HG02623 (cell line): ENCODE measurements at regions not wholly inside any gene's neighbourhood (a gene's known extent, or its start where the extent isn't known, plus 50 kb on each side); places are given as distances from the start of the nearest gene placed in this dataset.

Experiments
- ATAC-seq: cut with Tn5 transposase; IDR thresholded peaks from one replicate; pipeline ENCODE4 v1.9.1; 2021; ENCODE audit warnings: moderate library complexity; ENCODE audit not compliant: unreplicated experiment

DNA sequence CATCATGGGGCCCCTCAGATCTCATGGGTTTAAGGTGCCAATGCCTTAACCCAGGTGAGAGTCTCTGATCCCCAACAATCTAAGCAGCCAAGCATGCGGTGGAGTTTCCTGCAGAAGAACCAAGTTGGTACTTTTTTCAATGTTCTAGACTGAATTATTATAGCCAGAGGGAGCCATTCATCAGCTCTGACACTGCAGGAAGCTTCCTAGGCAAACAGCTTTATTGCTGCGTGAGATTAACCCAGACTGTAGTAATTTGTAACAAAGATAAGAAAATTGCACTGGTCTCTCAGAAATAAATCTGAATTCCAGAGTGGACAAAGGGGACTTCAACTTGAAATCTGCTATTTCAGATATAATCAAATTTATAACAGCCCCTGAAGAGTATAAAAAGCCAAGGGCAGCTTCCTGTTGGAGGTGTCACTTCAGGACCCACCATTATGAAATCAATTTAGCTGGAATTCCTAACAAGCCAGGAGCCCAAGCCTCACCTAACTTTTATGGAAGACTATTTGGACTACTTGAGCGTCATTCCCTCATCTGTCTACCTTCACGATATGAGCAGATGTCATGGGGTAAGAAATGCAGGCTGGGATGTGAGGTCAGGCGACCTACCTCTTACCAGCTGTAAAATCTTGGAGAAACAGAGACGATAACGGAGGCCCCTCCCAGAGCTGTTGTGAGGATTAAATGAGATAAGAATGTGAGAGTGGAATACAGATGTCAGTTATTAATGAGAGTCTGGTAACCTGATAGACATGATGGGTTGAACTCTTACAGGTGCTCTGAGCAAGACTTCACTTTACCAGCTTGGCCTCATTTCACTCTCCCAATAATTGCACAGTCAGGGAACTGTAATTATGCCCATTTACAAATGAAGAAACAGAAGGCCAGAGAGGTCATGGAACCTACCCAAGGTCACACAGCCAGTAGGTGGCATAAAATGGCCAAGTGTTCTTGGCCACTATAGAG is 135.1 kb downstream of the RRAGC start:
- ATAC-seq: no peak

DNA sequence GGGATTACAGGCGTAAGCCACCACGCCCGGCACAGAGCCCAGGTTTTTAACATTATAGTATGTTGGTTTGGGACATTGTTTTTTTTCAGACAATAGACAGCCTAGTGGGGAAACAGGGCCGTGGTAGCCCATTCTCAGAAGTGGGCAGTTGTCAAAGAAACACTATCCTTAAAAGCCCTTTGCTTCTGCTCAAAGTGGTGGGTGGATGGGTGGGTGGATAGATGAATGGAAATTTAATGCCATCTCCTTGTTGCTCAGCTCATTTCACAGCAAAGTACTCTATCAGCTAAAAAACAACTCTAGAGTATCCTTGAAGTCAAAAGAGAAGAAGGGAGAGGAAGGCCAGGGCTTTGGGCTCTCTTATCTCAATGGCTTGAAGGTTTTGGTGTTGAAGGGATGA is 137.8 kb downstream of the RRAGC start:
- ATAC-seq: no peak

DNA sequence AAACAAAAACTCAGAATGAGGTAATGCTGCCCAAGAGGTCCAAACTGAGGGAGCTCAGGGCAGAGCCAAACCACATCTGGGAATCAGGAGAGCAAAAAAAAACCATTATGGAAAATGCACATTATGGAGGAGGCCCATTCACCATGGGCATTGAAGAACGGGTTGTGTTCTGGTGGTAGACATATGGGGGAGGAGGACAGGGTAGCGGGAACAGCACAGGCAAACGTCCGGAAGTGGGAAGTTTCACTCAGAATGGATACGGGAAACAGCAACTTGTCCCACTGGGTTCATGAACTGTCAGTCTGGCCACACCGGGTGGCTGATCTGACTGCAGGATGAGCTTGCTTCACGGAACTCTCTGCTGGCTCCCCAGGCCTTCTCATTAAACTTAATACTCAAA is 139.7 kb downstream of the RRAGC start:
- ATAC-seq: no peak

DNA sequence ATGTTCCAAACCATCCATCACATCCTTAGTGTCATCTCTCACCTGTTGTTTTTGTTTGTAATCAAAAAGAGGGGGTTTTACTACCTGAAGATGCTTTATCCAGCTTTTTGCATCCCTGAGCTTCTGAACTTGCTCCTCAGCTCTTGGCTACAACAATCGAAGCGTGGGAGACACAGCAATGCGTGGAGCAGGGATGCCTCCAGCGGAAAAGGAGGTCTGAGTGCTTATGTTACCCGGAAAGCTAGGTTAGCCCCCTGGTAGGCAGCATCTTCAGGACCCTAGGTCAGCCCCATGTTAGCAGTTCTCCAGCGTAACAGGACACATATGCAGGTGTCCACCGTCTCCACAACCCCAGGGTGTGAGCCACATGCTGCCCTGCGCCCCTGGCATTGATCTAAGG is 141.5 kb downstream of the RRAGC start:
- no peak for ATAC-seq

DNA sequence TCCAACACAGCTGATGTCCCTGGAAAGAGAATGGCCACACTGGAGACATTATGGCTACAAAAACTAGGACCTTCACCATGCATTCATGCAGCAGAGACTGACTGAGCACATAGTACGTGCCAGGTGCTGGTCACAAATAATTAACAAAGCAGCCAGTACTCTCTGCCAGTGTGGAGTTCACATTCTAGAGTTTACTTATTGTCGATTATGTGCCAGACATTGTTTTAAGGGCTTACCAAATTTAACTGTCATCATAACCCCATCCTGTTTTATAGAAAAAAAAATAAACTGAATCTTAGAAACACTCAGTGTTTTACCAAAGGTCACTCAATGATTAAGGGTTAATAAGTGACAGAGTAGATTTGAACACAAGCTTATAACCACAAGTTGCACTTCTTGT is 143.3 kb downstream of the RRAGC start:
- ATAC-seq: no peak

DNA sequence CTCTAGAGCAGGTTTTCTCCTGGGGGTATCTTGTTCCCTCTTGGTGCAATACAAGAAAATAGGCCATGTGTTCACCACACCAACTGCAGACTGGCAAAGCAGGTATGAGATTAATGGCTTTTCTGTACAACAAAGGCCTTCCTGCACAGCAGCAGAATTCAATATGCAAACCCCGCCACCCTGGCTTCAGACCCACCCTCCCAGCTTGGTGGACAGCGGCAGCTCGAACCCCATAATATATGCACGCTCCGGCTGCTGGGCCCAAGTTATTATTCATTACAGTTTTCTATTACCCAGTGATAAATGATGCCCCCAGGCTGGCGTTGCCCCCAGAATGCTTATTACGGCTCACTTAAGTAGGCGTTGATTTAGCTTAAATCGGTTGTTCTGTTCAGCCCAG is 144.2 kb downstream of the RRAGC start:
- ATAC-seq: no peak

DNA sequence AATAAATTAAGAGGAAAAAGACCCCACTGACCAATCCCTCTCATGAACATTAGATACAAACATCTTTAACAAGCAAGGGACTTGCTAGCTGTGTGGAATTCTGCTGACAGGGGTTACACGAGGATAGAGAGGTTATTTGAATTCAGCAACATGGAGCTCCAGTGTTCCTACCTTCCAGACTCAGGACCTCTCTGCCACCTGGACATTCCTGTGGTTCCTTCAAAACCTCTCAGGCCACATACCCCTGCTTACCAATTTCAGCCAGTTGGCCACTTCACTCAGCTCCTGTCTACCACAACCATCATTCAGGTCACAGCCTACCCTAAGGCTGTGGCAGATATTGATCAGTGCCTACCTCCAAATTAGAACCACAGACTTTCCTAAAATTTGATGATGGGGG is 147.5 kb downstream of the RRAGC start:
- no peak for ATAC-seq

DNA sequence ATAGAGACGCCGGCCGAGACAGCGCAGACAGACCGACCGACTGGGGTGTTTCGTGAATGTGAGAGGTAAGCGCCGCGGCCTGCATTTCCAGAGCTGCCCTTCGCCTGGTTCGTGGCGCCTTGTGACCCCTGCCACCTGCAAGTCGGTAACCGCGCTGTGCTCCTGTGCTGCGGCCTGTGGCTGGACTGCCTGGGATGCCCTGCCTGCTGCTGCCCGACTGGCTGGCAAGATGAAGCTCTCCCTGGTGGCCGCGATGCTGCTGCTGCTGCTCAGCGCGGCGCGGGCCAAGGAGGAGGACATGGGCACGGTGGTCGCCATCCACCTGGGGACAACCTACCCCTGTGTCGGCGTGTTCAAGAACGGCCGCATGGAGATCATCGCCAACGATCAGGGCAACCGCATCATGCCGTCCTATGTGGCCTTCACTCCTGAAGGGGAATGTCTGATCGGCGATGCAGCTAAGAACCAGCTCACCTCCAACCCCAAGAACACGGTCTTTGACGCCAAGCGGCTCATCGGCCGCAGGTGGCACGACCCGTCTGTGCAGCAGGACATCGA is 150.8 kb downstream of the RRAGC start:
- ATAC-seq: no peak

DNA sequence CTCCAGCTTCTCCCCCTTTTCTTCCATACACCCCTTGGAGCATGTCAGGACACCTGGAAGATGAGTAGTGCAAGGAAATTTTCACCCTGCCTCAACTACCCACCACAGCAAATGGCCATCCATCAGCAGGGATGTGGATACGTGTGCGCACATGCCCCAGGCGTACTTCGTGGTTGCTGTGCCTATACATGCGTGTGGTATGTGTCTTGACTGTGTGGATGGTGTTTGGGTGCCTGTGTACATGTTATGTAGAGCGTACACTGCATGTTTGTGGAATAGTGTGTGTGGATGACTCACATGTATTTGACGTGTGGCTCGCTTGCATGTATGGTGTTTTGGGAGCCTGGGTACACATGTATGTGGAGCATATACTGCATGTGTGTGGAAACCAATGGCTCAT is 158.5 kb downstream of the RRAGC start:
- ATAC-seq: no peak

DNA sequence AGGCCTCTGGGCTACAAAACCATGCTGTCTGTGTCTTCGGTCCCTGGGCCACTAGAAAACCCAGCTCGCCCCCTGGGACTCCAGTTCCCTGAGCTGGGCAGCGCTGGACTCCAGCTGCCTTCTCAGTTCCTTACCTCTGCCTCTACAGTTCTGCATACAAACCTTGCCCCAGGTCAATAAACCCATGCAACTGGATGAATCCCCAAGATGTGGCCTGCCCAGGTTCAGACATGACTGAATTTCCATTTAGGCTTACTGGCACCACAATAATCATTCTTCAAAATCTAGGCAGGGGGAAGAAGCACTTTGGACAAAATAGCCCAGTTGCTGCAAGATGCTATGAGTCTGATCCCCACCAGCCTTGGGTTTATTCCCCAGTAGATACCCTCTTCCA is 159.5 kb downstream of the RRAGC start:
- no peak for ATAC-seq

DNA sequence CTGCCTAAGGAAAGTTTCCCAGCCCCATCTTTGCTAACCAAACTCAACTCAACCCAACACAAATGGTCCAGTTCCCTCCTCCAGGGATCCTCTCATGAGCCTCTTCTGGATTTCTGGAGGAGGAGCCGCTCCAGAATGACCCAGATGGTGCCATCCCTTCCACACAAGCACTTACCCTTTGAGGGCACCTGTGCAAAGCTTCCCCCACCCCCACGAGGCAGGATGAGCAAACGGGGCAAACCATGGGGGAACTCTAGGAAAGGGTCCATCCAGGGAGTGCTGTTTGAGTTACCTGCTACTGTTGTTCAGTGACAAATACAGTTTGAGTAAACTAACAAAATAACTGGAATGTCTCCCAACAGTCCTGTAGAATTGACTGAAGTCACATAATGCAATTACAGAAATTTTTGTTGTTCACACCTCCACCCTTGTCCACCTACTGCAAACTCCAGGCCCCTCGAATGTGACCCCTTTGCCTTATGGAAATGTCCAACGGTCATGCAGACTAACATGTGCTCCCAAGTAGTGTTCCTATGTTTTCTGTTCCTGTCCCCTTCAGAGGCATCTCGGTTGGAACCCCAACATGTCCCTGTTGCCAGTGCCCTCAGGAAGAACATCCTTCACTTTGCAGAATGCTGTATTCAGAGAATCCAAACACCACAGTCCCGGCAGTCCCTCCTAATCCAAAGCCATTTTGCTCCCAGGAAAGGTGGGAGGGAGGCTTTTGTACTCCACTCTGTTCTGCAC is 160.1 kb downstream of the RRAGC start:
- ATAC-seq: no peak

DNA sequence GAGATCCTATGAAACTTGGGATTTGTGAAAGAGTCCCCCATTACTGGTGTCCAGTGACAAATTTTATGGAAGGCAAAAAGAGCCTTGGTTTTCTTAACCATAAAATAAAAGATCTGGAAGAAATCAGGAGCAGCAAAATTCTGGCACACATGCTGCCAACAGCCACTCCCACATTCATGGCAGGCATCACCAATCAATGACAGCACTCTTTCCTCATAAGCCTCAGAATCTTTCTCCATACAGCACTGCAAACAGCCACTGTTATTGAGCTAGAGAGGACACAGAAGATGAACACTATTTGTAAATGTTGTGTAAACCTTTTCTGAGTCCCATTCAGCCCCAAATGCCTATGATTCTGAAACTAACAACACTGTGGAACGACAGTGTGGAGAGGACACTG is 162.2 kb downstream of the RRAGC start:
- ATAC-seq: no peak

DNA sequence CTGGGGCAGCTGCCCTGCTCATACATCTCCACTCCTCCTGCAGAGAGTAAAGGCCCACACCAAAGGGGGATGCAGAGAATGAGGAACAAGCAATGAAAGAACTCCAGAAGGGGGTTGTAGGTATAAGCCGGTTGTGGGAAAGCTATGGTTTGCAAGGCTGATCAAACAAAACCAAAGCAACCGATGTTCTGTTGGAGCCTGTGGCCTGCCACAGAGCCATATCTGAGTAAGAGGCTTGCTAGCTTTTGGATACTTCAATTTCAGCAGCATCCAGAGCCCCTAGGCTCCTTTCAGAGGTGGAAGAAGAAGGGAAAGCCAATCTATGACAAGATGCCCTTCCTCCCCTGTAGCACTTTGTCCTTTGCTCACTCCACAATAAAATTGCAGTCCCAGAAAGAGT is 163.2 kb downstream of the RRAGC start:
- no peak for ATAC-seq

DNA sequence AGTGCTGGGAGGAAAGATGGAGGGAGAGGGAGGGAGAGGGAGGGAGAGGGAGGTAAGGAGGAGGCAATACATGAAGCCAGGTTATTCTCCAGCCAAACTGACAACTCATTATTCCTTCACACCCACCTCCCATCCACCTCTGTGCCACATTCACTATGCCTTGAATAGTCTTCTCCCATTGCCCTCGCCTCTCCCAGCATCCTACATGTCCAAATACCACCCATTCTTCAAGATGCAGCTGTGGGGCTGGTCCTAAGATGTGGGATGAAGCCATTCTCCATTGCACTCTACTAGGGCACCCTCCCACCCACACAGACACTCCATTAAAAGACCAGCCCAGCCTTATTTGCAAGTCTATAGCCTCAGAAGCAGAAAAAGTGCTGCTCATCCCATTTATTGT is 165.8 kb downstream of the RRAGC start:
- ATAC-seq: no peak

DNA sequence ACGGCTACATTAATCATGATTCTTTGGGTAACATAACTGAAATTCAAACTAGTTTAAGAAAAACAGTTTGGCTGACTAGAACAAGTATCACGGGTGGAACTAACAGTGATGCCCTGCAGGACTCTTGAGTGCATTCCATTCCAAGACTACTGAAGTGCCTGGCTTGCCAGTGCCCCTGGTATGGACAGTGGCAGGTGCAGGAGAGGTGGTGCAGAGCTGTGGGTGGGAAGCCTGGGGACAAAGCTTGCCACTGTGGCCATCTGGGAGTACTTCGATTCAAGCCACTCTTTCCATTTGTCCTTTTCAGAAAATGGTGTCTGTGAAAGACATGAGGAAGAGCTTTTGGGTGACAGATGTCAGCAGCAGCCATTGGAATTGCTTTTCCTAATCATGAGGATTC is 166.5 kb downstream of the RRAGC start:
- ATAC-seq: no peak

DNA sequence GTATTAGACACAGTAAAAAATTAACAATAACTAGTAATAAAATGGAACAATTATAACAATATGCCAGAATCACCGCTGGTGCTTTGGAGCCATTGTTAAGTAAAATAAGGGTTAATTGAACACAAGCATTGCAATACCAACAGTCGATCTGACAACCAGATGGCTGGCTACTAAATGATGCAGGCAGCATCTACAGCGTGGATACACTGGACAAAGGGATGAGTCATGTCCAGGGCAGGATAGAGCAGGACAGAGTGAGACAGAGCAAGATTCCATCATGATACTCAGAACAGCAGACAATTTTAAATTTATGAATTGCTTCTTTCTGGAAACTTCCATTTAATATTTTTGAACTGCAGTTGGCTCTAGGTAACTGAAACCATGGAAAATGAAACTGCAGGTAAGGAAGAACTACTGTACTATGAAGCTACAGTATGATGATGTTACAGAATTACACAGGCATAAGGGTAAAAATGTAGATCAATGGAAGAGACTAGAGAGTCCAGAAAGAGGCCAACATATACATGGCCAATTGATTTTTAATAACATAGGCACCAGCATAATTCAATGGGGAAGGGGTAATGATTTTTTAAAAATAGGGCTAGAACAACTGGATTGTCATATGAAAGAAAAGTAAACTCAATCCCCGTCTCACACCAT is 168.7 kb downstream of the RRAGC start:
- ATAC-seq: no peak

DNA sequence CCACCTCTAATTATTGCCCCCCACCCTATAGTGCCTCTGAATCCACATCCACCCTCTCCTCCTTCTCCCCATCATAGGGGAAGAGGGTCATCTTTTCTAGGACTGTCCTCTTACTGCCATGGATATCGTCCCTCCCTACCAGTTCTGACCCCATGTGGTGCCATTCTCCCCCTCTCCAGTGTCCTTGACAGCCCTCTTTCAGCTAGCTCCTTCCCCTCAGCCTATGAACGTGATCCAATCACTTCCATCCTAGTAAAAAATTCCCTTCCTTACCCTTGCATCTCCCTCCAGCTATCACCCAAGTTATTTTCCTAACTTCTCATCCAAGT is 172.7 kb downstream of the RRAGC start:
- no peak for ATAC-seq

DNA sequence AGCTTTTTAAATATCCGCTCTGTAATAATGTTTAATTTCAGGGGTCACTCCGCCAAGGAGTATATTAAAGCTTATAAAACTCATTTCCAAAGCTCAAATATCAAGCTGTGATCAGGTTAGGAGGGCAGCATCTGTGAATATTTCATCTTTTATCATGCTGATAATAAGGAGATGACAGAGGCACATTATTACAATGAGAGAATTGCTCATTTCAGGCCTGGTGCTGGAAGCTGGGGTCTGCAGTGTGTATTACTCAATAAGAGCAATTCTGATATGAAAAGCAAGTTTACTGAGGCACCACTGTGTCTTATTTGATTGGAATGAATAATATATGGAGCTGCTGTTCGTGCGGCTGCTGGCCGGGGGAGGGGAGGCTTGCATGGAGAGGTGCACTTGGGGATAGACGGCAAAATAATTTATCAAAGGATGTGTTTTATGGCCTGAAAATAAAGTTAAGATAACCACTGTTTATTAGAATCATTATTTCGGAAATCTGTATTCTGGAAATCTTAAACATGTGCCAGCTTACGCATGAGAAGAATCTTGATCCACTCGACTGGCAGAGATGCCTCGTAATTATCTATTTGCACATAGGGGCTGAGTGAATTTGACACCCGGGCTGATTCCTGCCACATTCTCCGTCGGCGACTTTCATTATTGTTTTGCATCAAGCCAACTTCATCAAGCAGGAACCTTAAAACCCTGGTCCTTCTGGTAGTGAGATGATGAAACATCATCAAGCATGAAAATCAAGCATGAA is 173.2 kb downstream of the RRAGC start:
- no peak for ATAC-seq

DNA sequence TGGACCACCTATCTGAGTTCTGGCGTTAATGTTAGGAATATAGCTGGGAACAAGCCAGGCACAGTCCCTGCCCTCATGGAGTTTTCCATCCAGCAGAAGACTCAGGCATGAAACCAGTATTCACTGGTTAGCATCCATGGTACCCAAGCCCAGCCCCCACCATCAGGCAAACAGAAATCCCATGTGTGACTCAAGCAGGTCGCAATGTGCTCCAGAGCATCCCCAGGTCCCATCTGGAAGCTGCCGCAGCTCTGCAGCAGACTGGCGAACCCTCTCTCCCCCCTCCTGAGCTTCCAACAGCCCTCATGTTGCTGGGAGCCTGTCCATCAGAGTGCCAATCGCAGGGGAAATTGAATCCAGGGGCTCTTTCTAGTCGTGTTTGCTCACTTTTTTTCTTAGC is 174.2 kb downstream of the RRAGC start:
- ATAC-seq: no peak

DNA sequence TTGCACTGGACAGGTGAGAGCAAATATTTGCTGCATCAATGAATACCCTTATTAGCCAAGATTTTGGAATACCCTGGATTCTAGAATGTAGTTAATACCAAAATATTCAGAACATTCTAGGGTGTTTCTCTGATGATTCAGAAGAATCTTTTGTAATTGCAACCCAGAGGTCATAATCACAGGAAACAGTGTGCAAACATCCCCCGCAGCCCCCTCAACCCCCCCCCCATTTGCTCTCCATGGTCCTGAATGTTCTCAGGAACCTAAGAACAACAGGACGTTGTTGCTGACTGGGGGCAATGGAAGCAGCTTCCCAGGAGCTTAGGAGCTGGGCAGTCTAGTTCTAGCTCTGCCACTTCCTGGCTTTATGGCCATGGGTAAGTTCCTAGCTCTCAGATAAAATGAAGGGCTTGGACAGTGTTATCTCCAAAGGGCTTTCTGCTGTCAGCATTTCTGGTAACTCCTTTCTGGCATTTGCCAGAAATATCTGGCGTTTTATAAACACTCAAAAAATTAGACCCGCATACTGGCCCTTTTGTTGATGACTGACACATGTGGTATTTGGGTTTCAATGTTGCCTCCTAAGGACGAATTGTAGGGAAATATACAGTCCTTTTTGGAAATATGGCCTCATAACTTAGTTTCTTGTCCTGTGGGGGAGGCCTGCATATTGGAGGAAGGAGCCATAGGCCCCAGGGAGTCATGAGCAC is 178.6 kb downstream of the RRAGC start:
- ATAC-seq: no peak
